SK-N-SH treated with all-trans-retinoic acid at 6 μM for 48 hours (cell line): ENCODE measurements at regions not wholly inside any gene's neighbourhood (a gene's known extent, or its start where the extent isn't known, plus 50 kb on each side); places are given as distances from the start of the nearest gene placed in this dataset.

ENCODE experiments used
- ATAC-seq: fragments of 200-7000 bp; cut with Tn5 transposase; 3 replicates; pipeline ENCODE4 v1.9.1; 2020; ENCODE audit warnings: mild to moderate bottlenecking, moderate library complexity
- ARNTL ChIP-seq: fragments of 450-650 bp; formaldehyde crosslinking; IDR thresholded peaks from 2 replicates; pipeline ENCODE4 v1.5.0; 2020; ENCODE audit warnings: low read depth, mild to moderate bottlenecking, moderate library complexity, borderline replicate concordance
- BACH2 ChIP-seq: fragments of 250-450 bp; sonication (Bioruptor Pico); IDR thresholded peaks from 2 replicates; pipeline ENCODE4 v1.9.0; 2021; ENCODE audit warnings: mild to moderate bottlenecking, borderline replicate concordance
- ESRRG ChIP-seq: fragments of 250-450 bp; sonication (Bioruptor Pico); IDR thresholded peaks from 2 replicates; pipeline ENCODE4 v1.6.1; 2021; ENCODE audit warnings: mild to moderate bottlenecking
- GLIS3 ChIP-seq: fragments of 250-450 bp; sonication (Bioruptor Pico); IDR thresholded peaks from 2 replicates; pipeline ENCODE4 v1.5.0; 2020; ENCODE audit warnings: mild to moderate bottlenecking, moderate library complexity
- ISL1 ChIP-seq: fragments of 250-450 bp; sonication (Bioruptor Pico); IDR thresholded peaks from 2 replicates; pipeline ENCODE4 v2.1.2; 2022; ENCODE audit warnings: mild to moderate bottlenecking, moderate library complexity
- OSR1 ChIP-seq: fragments of 250-450 bp; sonication (Bioruptor Pico); IDR thresholded peaks from 2 replicates; pipeline ENCODE4 v1.8.0; 2022; ENCODE audit warnings: moderate library complexity, mild to moderate bottlenecking, inconsistent platforms
- PPARA ChIP-seq: fragments of 250-450 bp; sonication (Bioruptor Pico); IDR thresholded peaks from 2 replicates; pipeline ENCODE4 v1.5.0; 2020; ENCODE audit warnings: mild to moderate bottlenecking, borderline replicate concordance
- RARB ChIP-seq: fragments of 250-450 bp; sonication (Bioruptor Pico); IDR thresholded peaks from 2 replicates; pipeline ENCODE4 v1.8.0; 2021; ENCODE audit warnings: mild to moderate bottlenecking, moderate library complexity
- SNAI2 ChIP-seq: fragments of 250-450 bp; sonication (Bioruptor Pico); IDR thresholded peaks from 2 replicates; pipeline ENCODE4 v1.5.0; 2020; ENCODE audit warnings: mild to moderate bottlenecking, moderate library complexity
- TOX ChIP-seq: fragments of 250-450 bp; sonication (Bioruptor Pico); IDR thresholded peaks from 2 replicates; pipeline ENCODE4 v1.8.0; 2021; ENCODE audit warnings: mild to moderate bottlenecking, moderate library complexity, borderline replicate concordance
- TSHZ2 ChIP-seq: fragments of 250-450 bp; sonication (Bioruptor Pico); IDR thresholded peaks from 2 replicates; pipeline ENCODE4 v1.5.0; 2020; ENCODE audit warnings: mild to moderate bottlenecking, moderate library complexity
- ZFP3 ChIP-seq: fragments of 250-450 bp; sonication (Bioruptor Pico); IDR thresholded peaks from 2 replicates; pipeline ENCODE4 v1.5.0; 2020; ENCODE audit warnings: mild to moderate bottlenecking, moderate library complexity
- ZFP30 ChIP-seq: fragments of 450-650 bp; formaldehyde crosslinking; IDR thresholded peaks from 2 replicates; pipeline ENCODE4 v1.5.0; 2022; ENCODE audit warnings: mild to moderate bottlenecking, moderate library complexity
- ZNF565 ChIP-seq: fragments of 450-650 bp; formaldehyde crosslinking; conservative IDR thresholded peaks from 2 replicates; pipeline ENCODE4 v1.5.0; 2020; ENCODE audit warnings: low read depth, mild to moderate bottlenecking, moderate library complexity
- ZNF70 ChIP-seq: fragments of 450-650 bp; formaldehyde crosslinking; IDR thresholded peaks from 2 replicates; pipeline ENCODE4 v1.5.0; 2020; ENCODE audit warnings: mild to moderate bottlenecking, moderate library complexity
- ZNF8 ChIP-seq: fragments of 450-650 bp; formaldehyde crosslinking; IDR thresholded peaks from 2 replicates; pipeline ENCODE4 v1.5.0; 2020; ENCODE audit warnings: mild to moderate bottlenecking, moderate library complexity
- TF ChIP-seq, protein P1 (sequence below): fragments of 250-450 bp; sonication (Bioruptor Pico); IDR thresholded peaks from 2 replicates; pipeline ENCODE4 v1.8.0; 2021; ENCODE audit warnings: low read depth, mild to moderate bottlenecking, moderate library complexity, borderline replicate concordance
- TF ChIP-seq, protein P2 (sequence below): fragments of 250-450 bp; sonication (Bioruptor Pico); IDR thresholded peaks from 2 replicates; pipeline ENCODE4 v1.5.1; 2021; ENCODE audit warnings: mild to moderate bottlenecking, moderate library complexity
- TF ChIP-seq, protein P3 (sequence below): fragments of 250-450 bp; sonication (Bioruptor Pico); IDR thresholded peaks from 2 replicates; pipeline ENCODE4 v1.5.1; 2020; ENCODE audit warnings: low read depth, mild to moderate bottlenecking, moderate library complexity
- TF ChIP-seq, protein P4 (sequence below): fragments of 250-450 bp; sonication (Bioruptor Pico); IDR thresholded peaks from 2 replicates; pipeline ENCODE4 v1.8.0; 2020; ENCODE audit warnings: mild to moderate bottlenecking, moderate library complexity, borderline replicate concordance

- TF ChIP-seq OSR1 (CRISPR knock-in tag): no peak
- TF ChIP-seq GLIS3 (CRISPR knock-in tag): no peak
- no peak for TF ChIP-seq RARB (CRISPR knock-in tag)
- no peak for TF ChIP-seq ISL1
- TF ChIP-seq BACH2 (CRISPR knock-in tag): no peak
- no peak for TF ChIP-seq ARNTL (CRISPR knock-in tag)
- TF ChIP-seq, protein P1, sequence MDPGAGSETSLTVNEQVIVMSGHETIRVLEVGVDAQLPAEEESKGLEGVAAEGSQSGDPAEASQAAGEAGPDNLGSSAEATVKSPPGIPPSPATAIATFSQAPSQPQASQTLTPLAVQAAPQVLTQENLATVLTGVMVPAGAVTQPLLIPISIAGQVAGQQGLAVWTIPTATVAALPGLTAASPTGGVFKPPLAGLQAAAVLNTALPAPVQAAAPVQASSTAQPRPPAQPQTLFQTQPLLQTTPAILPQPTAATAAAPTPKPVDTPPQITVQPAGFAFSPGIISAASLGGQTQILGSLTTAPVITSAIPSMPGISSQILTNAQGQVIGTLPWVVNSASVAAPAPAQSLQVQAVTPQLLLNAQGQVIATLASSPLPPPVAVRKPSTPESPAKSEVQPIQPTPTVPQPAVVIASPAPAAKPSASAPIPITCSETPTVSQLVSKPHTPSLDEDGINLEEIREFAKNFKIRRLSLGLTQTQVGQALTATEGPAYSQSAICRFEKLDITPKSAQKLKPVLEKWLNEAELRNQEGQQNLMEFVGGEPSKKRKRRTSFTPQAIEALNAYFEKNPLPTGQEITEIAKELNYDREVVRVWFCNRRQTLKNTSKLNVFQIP (CRISPR knock-in tag): no peak
- no peak for TF ChIP-seq ESRRG (CRISPR knock-in tag)
- TF ChIP-seq ZNF565: no peak
Measured at GRCh38 chr3:40978442-40978841, 220.9 kb upstream of the CTNNB1 start (continued).

DNA sequence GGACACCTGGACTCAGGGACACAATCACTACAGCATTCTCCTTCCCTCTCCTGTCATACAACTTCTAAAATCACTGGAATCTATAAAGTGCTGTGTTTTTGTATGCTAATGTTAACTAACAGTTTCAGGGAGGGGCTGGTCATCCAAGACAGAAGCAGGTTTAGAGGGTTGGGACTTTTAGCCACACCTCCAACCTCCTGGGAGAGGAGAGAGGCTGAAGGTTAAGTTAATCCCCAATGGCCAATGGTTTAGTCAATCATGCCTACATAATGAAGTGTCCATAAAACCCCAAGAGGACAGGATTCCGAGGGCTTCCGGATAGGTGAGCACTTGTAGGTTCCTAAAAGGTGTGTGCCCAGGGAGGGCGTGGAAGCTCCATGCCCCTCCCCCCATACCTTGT is 219.3 kb upstream of the CTNNB1 start:
- no peak for ATAC-seq
- TF ChIP-seq BACH2 (CRISPR knock-in tag) (no peak), ZNF8 (CRISPR knock-in tag) (no peak), GLIS3 (CRISPR knock-in tag) (no peak), OSR1 (CRISPR knock-in tag) (no peak), SNAI2 (CRISPR knock-in tag) (no peak), ISL1 (no peak), ZFP3 (no peak), ZNF70 (CRISPR knock-in tag) (no peak), PPARA (no peak), ZFP30 (CRISPR knock-in tag) (no peak), RARB (CRISPR knock-in tag) (no peak), ZNF565 (no peak), ARNTL (CRISPR knock-in tag) (no peak)
- TF ChIP-seq, protein P2, sequence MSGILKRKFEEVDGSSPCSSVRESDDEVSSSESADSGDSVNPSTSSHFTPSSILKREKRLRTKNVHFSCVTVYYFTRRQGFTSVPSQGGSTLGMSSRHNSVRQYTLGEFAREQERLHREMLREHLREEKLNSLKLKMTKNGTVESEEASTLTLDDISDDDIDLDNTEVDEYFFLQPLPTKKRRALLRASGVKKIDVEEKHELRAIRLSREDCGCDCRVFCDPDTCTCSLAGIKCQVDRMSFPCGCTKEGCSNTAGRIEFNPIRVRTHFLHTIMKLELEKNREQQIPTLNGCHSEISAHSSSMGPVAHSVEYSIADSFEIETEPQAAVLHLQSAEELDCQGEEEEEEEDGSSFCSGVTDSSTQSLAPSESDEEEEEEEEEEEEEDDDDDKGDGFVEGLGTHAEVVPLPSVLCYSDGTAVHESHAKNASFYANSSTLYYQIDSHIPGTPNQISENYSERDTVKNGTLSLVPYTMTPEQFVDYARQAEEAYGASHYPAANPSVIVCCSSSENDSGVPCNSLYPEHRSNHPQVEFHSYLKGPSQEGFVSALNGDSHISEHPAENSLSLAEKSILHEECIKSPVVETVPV (CRISPR knock-in tag): no peak
- TF ChIP-seq, protein P1 (CRISPR knock-in tag): no peak
- TF ChIP-seq, protein P3, sequence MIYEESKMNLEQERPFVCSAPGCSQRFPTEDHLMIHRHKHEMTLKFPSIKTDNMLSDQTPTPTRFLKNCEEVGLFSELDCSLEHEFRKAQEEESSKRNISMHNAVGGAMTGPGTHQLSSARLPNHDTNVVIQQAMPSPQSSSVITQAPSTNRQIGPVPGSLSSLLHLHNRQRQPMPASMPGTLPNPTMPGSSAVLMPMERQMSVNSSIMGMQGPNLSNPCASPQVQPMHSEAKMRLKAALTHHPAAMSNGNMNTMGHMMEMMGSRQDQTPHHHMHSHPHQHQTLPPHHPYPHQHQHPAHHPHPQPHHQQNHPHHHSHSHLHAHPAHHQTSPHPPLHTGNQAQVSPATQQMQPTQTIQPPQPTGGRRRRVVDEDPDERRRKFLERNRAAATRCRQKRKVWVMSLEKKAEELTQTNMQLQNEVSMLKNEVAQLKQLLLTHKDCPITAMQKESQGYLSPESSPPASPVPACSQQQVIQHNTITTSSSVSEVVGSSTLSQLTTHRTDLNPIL (CRISPR knock-in tag): no peak
- TF ChIP-seq, protein P4, sequence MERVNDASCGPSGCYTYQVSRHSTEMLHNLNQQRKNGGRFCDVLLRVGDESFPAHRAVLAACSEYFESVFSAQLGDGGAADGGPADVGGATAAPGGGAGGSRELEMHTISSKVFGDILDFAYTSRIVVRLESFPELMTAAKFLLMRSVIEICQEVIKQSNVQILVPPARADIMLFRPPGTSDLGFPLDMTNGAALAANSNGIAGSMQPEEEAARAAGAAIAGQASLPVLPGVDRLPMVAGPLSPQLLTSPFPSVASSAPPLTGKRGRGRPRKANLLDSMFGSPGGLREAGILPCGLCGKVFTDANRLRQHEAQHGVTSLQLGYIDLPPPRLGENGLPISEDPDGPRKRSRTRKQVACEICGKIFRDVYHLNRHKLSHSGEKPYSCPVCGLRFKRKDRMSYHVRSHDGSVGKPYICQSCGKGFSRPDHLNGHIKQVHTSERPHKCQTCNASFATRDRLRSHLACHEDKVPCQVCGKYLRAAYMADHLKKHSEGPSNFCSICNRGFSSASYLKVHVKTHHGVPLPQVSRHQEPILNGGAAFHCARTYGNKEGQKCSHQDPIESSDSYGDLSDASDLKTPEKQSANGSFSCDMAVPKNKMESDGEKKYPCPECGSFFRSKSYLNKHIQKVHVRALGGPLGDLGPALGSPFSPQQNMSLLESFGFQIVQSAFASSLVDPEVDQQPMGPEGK: no peak

- no peak for TF ChIP-seq TOX (CRISPR knock-in tag)
- TF ChIP-seq ZNF8 (CRISPR knock-in tag): no peak
- TF ChIP-seq, protein P4: no peak
- TF ChIP-seq ZNF565: no peak
- TF ChIP-seq, protein P1 (CRISPR knock-in tag): no peak
- TF ChIP-seq ZNF70 (CRISPR knock-in tag): no peak
- TF ChIP-seq ZFP30 (CRISPR knock-in tag): no peak
- TF ChIP-seq, protein P3 (CRISPR knock-in tag): no peak
- TF ChIP-seq PPARA: no peak
- no peak for TF ChIP-seq TSHZ2 (CRISPR knock-in tag)
- no peak for ATAC-seq
Measured at GRCh38 chr3:40980467-40980866, 218.8 kb upstream of the CTNNB1 start.
